PC-9 (cell line): ENCODE measurements at regions not wholly inside any gene's neighbourhood (a gene's known extent, or its start where the extent isn't known, plus 50 kb on each side); places are given as distances from the start of the nearest gene placed in this dataset.

Experiments used
- CTCF ChIP-seq: fragments of 200-600 bp; sonication (generic); conservative IDR thresholded peaks from 2 replicates; pipeline ENCODE4 v1.6.1; 2017; ENCODE audit warnings: mixed run types, antibody characterized with exemption, mild to moderate bottlenecking, moderate library complexity
- EZH2 ChIP-seq: fragments of 200-600 bp; sonication (generic); IDR thresholded peaks from 2 replicates; pipeline ENCODE4 v1.8.0; 2017; ENCODE audit warnings: antibody characterized with exemption, low read depth

GRCh38 chr4:152223600-152223999, 312.3 kb downstream of the FBXW7 start:
- TF ChIP-seq CTCF (no peak), EZH2 (no peak)
